Esophagus squamous epithelium (tissue), 4 donors: ENCODE measurements at regions not wholly inside any gene's neighbourhood (a gene's known extent, or its start where the extent isn't known, plus 50 kb on each side); places are given as distances from the start of the nearest gene placed in this dataset.

Source experiments
- POLR2A ChIP-seq, 4 donors: fragments of 450-650 bp; IDR thresholded peaks; one replicate each; pipeline ENCODE4 v1.6.1; 2017; ENCODE audit warnings: antibody characterized with exemption in 4 of 4, mild to moderate bottlenecking in 4 of 4, moderate library complexity in 3 of 4
- TF ChIP-seq, protein P1 (sequence below), 6 experiments: fragments of 450-650 bp in 4 of 6; fragments of 200-600 bp in 2 of 6; sonication (generic) in 2 of 6; IDR thresholded peaks; one replicate each; pipeline ENCODE4 v1.5.1; 2016 to 2019; ENCODE audit warnings: antibody characterized with exemption in 6 of 6, mild to moderate bottlenecking in 4 of 6, moderate library complexity in 4 of 6

DNA sequence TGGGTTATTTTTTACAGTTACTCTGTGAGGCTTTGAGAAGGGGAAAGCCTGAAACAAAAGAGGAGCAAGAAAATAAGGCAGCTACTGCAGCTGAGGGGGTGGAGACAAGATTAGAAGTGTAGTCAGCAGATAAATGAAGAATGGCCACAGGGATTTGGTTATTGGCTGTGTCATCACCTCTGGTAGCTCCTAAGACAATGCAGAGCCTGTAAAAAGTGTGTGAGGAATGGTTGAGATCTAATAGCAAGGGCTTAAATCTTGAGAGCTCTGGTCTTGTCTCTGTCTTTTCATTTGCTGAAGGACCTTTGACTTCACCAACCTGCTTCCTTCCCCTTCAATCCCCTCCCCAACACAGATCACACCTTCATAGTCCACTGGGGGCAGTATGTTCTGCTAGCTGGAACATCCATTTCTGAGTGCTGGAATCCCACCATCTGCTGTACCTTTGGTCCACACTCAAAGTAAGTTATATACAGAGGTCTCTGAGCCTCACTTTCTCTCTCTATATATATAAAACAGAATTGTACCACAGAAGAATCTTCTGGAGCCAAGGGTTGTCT, 213.7 kb upstream of the ZIC3 start:
- TF ChIP-seq, protein P1, sequence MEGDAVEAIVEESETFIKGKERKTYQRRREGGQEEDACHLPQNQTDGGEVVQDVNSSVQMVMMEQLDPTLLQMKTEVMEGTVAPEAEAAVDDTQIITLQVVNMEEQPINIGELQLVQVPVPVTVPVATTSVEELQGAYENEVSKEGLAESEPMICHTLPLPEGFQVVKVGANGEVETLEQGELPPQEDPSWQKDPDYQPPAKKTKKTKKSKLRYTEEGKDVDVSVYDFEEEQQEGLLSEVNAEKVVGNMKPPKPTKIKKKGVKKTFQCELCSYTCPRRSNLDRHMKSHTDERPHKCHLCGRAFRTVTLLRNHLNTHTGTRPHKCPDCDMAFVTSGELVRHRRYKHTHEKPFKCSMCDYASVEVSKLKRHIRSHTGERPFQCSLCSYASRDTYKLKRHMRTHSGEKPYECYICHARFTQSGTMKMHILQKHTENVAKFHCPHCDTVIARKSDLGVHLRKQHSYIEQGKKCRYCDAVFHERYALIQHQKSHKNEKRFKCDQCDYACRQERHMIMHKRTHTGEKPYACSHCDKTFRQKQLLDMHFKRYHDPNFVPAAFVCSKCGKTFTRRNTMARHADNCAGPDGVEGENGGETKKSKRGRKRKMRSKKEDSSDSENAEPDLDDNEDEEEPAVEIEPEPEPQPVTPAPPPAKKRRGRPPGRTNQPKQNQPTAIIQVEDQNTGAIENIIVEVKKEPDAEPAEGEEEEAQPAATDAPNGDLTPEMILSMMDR (IDR thresholded peaks at IDR 0.05), result no peak
- TF ChIP-seq POLR2A (IDR thresholded peaks at IDR 0.05), result no peak
